CD4-positive, CD25-positive, alpha-beta regulatory T cell (primary cell): ENCODE measurements at regions not wholly inside any gene's neighbourhood (a gene's known extent, or its start where the extent isn't known, plus 50 kb on each side); places are given as distances from the start of the nearest gene placed in this dataset.
"Not testable (repeated sequence)": the region's sequence is repeated elsewhere in the genome, so short reads cannot be mapped to it uniquely, and the experiment has no call there.

ENCODE experiments used
- ATAC-seq, 2 donors: fragments of 150-1000 bp; cut with Tn5 transposase; one replicate each; pipeline ENCODE4 v1.10.0; 2021; ENCODE audit warnings: low read depth in 2 of 2, moderate number of reproducible peaks in 2 of 2, moderate library complexity in 1 of 2
- DNase-seq, 3 donors: peaks; one replicate each; pipeline versions ENCODE4 v3.0.0 to v3.0.0-alpha.2; 2012 to 2022; ENCODE audit warnings: mixed read lengths in 1 of 3
- H3K27ac ChIP-seq: one replicate; pipeline ENCODE4 v1.7.0; 2013; ENCODE audit warnings: mild to moderate bottlenecking, low read length; ENCODE audit not compliant: insufficient read depth, poor library complexity, severe bottlenecking
- H3K27me3 ChIP-seq: one replicate; pipeline ENCODE4 v1.7.0; 2013; ENCODE audit warnings: low read length; ENCODE audit not compliant: control insufficient read depth, insufficient read depth
- H3K36me3 ChIP-seq: one replicate; pipeline ENCODE4 v1.7.0; 2013; ENCODE audit warnings: mild to moderate bottlenecking, low read length, moderate library complexity; ENCODE audit not compliant: control insufficient read depth, insufficient read depth
- H3K4me1 ChIP-seq: 2 replicates; pipeline ENCODE4 v1.7.0; 2013; ENCODE audit warnings: mild to moderate bottlenecking, low read length; ENCODE audit not compliant: insufficient read depth, control insufficient read depth, poor library complexity, severe bottlenecking
- H3K4me3 ChIP-seq: one replicate; pipeline ENCODE4 v1.7.0; 2013; ENCODE audit warnings: low read depth, mild to moderate bottlenecking, low read length, moderate library complexity
- H3K9me3 ChIP-seq, 2 experiments: 1 replicate in 1 of 2; 2 replicates in 1 of 2; pipeline ENCODE4 v1.7.0; 2013; ENCODE audit warnings: low read length in 2 of 2, mild to moderate bottlenecking in 1 of 2, moderate library complexity in 1 of 2; ENCODE audit not compliant: control insufficient read depth in 2 of 2
- H3K27ac Mint-ChIP-seq, 3 donors: one replicate each; pipeline ENCODE4 v1.8.0; 2020 to 2022; ENCODE audit warnings: mild to moderate bottlenecking in 3 of 3, mixed read lengths in 3 of 3, moderate library complexity in 2 of 3
- H3K27me3 Mint-ChIP-seq: one replicate; pipeline ENCODE4 v1.8.0; 2022; ENCODE audit warnings: mild to moderate bottlenecking, mixed read lengths
- H3K36me3 Mint-ChIP-seq: one replicate; pipeline ENCODE4 v1.8.0; 2020; ENCODE audit warnings: mixed read lengths
- H3K4me1 Mint-ChIP-seq, 4 donors: one replicate each; pipeline ENCODE4 v1.8.0; 2020 to 2022; ENCODE audit warnings: mixed read lengths in 4 of 4, mild to moderate bottlenecking in 1 of 4
- H3K4me3 Mint-ChIP-seq, 4 donors: one replicate each; pipeline ENCODE4 v1.8.0; 2020 to 2022; ENCODE audit warnings: mild to moderate bottlenecking in 4 of 4, mixed read lengths in 4 of 4, moderate library complexity in 3 of 4
- H3K9me3 Mint-ChIP-seq, 7 donors: one replicate each; pipeline ENCODE4 v1.8.0; 2020 to 2022; ENCODE audit warnings: mixed read lengths in 7 of 7, mild to moderate bottlenecking in 3 of 7, moderate library complexity in 2 of 7

DNA sequence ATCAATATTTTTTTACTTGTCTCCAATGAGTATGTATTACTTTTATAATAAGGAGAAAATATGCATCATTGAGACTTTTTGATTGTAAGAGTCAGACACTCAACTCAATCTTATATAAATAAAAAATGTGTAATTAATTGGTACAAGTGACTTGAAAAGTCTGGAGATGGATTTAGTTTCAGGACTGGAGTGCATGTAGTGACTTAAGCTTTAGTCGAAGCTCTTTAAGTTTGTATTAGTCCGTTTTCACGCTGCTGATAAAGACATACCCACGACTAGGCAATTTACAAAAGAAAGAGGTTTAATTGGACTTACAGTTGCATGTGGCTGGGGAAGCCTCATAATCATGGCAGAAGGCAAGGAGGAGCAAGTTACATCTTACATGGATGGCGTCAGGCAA, 60.7 kb upstream of the NKD1 start:
- H3K4me1 Mint-ChIP-seq: peaks cover 0 to 5% (median 0%) of the 10 kb centered on the region in 4 donors
- H3K4me3 Mint-ChIP-seq: no peak overlapping the region
- Histone ChIP-seq H3K4me3 (no peak overlapping the region), H3K27ac (no peak overlapping the region), H3K27me3 (peaks cover 12% of the 10 kb centered on the region), H3K36me3 (no peaks in the 10 kb centered on the region), H3K4me1 (no peaks in the 10 kb centered on the region), H3K9me3 (peaks cover 0 to 3% of the 10 kb centered on the region in 2 experiments)
- ATAC-seq (no peak), DNase-seq (no peak)
- no peak overlapping the region for H3K27ac Mint-ChIP-seq
- peaks cover 0 to 19% (median 2%) of the 10 kb centered on the region in 7 donors for H3K9me3 Mint-ChIP-seq
- H3K27me3 Mint-ChIP-seq: peaks cover 41% of the 10 kb centered on the region
- no peaks in the 10 kb centered on the region for H3K36me3 Mint-ChIP-seq

GRCh38 chr16:50486162-50486561, 62.0 kb upstream of the NKD1 start:
- peaks cover 12% of the 10 kb centered on the region for H3K27me3 ChIP-seq
- DNase-seq, H3K27ac ChIP-seq, H3K36me3 Mint-ChIP-seq, H3K4me1 ChIP-seq, ATAC-seq, H3K36me3 ChIP-seq, H3K9me3 ChIP-seq, H3K27ac Mint-ChIP-seq, H3K4me3 Mint-ChIP-seq, H3K4me1 Mint-ChIP-seq, H3K4me3 ChIP-seq: not testable (repeated sequence)
- Mint-ChIP-seq H3K27me3 (peaks cover 37% of the 10 kb centered on the region), H3K9me3 (peaks cover 0 to 19% (median 2%) of the 10 kb centered on the region in 7 donors)

DNA sequence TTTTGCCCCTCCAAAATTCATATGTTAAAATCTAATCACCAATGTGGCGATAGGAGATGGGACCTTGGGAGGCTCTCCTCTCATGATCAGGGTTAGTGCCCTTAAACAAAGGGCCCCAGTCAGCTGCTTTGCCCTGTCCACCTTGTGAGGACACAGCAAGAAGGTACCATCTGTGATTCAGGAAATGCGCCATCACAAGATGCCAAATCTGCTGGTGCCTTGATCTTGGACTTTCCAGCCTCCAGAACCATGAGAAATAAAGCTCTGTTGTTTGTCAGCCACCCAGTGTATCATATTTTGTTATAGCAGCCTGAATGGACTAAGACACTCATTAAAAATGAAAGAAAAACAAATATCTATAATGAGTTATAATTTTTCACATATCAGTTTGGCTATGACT, 63.0 kb upstream of the NKD1 start:
- no peak for DNase-seq
- no peaks in the 10 kb centered on the region for H3K36me3 Mint-ChIP-seq
- H3K9me3 Mint-ChIP-seq: peaks cover 0 to 19% (median 2%) of the 10 kb centered on the region in 7 donors
- peaks cover 0 to 5% (median 0%) of the 10 kb centered on the region in 4 donors for H3K4me1 Mint-ChIP-seq
- Histone ChIP-seq H3K36me3 (no peaks in the 10 kb centered on the region), H3K27ac (no peak overlapping the region), H3K4me1 (no peaks in the 10 kb centered on the region), H3K27me3 (peaks cover 12% of the 10 kb centered on the region), H3K4me3 (no peak overlapping the region), H3K9me3 (peaks cover 0 to 3% of the 10 kb centered on the region in 2 experiments)
- no peak for ATAC-seq
- no peak overlapping the region for H3K4me3 Mint-ChIP-seq
- H3K27me3 Mint-ChIP-seq: peaks cover 32% of the 10 kb centered on the region
- no peak overlapping the region for H3K27ac Mint-ChIP-seq

DNA sequence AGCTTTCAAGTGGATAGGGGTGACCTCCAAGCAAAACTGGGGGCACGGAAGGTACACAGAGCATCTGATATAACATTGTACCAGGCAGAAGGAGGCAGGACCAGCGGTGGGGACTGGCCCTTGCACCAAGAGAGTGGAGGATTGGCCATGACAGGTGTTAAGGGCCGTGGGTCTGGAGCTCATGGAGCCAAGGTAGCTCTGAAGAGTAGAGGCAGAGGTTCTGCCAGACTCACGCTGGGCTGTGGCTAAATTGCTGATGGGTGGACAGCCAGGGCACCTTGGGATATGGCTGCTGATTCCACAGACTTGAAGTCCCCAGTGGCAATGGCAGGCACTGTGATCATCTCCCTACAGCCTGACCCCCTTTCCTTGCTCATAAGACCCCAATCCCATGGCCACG, 65.9 kb upstream of the NKD1 start:
- Mint-ChIP-seq H3K9me3 (peaks cover 0 to 16% (median 2%) of the 10 kb centered on the region in 7 donors), H3K4me1 (peaks cover 0 to 7% (median 0%) of the 10 kb centered on the region in 4 donors), H3K4me3 (no peak overlapping the region), H3K27ac (no peak overlapping the region), H3K27me3 (peaks cover 20% of the 10 kb centered on the region), H3K36me3 (no peaks in the 10 kb centered on the region)
- ATAC-seq: no peak
- Histone ChIP-seq H3K27ac (no peak overlapping the region), H3K36me3 (no peaks in the 10 kb centered on the region), H3K27me3 (peaks cover 12% of the 10 kb centered on the region), H3K4me1 (no peaks in the 10 kb centered on the region), H3K4me3 (no peak overlapping the region), H3K9me3 (peaks cover 0 to 3% of the 10 kb centered on the region in 2 experiments)
- DNase-seq: no peak

- ATAC-seq: no peak
- Histone ChIP-seq H3K27ac (no peak overlapping the region), H3K27me3 (peaks cover 10% of the 10 kb centered on the region), H3K4me3 (no peak overlapping the region), H3K9me3 (peaks cover 0 to 3% of the 10 kb centered on the region in 2 experiments), H3K4me1 (no peaks in the 10 kb centered on the region), H3K36me3 (no peaks in the 10 kb centered on the region)
- H3K9me3 Mint-ChIP-seq: peaks cover 0 to 13% (median 2%) of the 10 kb centered on the region in 7 donors
- no peaks in the 10 kb centered on the region for H3K36me3 Mint-ChIP-seq
- no peak for DNase-seq
- H3K27me3 Mint-ChIP-seq: peaks cover 13% of the 10 kb centered on the region
- no peak overlapping the region for H3K27ac Mint-ChIP-seq
- H3K4me3 Mint-ChIP-seq: no peak overlapping the region
- H3K4me1 Mint-ChIP-seq: peaks cover 0 to 7% (median 0%) of the 10 kb centered on the region in 4 donors
These were observed 68.0 kb upstream of the NKD1 start for GRCh38 chr16:50480206-50480605.

DNA sequence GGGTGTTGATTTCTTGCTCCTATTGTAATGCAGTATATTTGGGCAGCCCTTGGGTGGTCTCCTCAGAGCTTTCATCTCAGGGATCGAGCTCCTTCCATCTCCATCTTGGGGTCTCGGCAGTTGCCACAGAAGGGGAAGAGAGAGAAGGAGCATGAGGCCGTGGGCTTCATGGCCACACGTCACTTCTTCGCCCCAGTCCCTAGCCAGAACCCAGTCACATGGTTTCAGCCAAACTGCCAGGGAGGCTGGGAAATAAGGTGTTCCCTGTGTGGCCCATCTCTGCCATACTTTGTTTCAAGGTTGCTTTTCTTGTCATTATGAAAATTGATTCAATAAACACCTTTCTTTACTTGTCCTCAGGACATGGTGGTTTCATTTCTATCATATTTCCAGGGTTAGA, 68.4 kb upstream of the NKD1 start:
- Histone ChIP-seq H3K9me3 (peaks cover 0 to 3% of the 10 kb centered on the region in 2 experiments), H3K36me3 (no peaks in the 10 kb centered on the region), H3K4me1 (no peaks in the 10 kb centered on the region), H3K27ac (no peak overlapping the region), H3K4me3 (no peak overlapping the region), H3K27me3 (peaks cover 9% of the 10 kb centered on the region)
- ATAC-seq: no peak
- Mint-ChIP-seq H3K9me3 (peaks cover 0 to 9% (median 0%) of the 10 kb centered on the region in 7 donors), H3K4me3 (no peak overlapping the region), H3K27me3 (peaks cover 10% of the 10 kb centered on the region), H3K4me1 (peaks cover 0 to 7% (median 0%) of the 10 kb centered on the region in 4 donors), H3K36me3 (no peaks in the 10 kb centered on the region), H3K27ac (no peak overlapping the region)
- DNase-seq: no peak

GRCh38 chr16:50478773-50479149, 69.4 kb upstream of the NKD1 start:
- Histone ChIP-seq H3K4me3 (no peak overlapping the region), H3K27me3 (peaks cover 2% of the 10 kb centered on the region), H3K9me3 (no peaks in the 10 kb centered on the region), H3K36me3 (no peaks in the 10 kb centered on the region), H3K27ac (no peak overlapping the region), H3K4me1 (no peaks in the 10 kb centered on the region)
- no peak for DNase-seq
- peaks cover 5% of the 10 kb centered on the region for H3K27me3 Mint-ChIP-seq
- H3K9me3 Mint-ChIP-seq: peaks cover 0 to 4% (median 0%) of the 10 kb centered on the region in 7 donors
- H3K4me3 Mint-ChIP-seq: no peak overlapping the region
- no peak overlapping the region for H3K27ac Mint-ChIP-seq
- H3K36me3 Mint-ChIP-seq: no peaks in the 10 kb centered on the region
- H3K4me1 Mint-ChIP-seq: peaks cover 0 to 7% (median 4%) of the 10 kb centered on the region in 4 donors
- ATAC-seq: no peak

- H3K27ac ChIP-seq: no peak overlapping the region
- Mint-ChIP-seq H3K4me3 (no peak overlapping the region), H3K9me3 (peaks cover 0 to 4% (median 0%) of the 10 kb centered on the region in 7 donors), H3K4me1 (peaks cover 0 to 8% (median 6%) of the 10 kb centered on the region in 4 donors), H3K27ac (no peak overlapping the region), H3K36me3 (no peaks in the 10 kb centered on the region), H3K27me3 (peaks cover 5% of the 10 kb centered on the region)
- no peaks in the 10 kb centered on the region for H3K27me3 ChIP-seq
- no peaks in the 10 kb centered on the region for H3K36me3 ChIP-seq
- no peak overlapping the region for H3K4me3 ChIP-seq
- H3K4me1 ChIP-seq: no peaks in the 10 kb centered on the region
- no peaks in the 10 kb centered on the region for H3K9me3 ChIP-seq
- DNase-seq (no peak), ATAC-seq (no peak)
These were observed 70.0 kb upstream of the NKD1 start for GRCh38 chr16:50478075-50478772.
